Anterior cingulate cortex (tissue), 58 donors: ENCODE measurements at regions not wholly inside any gene's neighbourhood (a gene's known extent, or its start where the extent isn't known, plus 50 kb on each side); places are given as distances from the start of the nearest gene placed in this dataset.
A peak's percentile ranks its signal among the peaks of the same experiment; 100 is the strongest.

Experiments used
- DNase-seq, 58 donors: peaks; one replicate each; lab custom pipeline; 2025; lab: John Stamatoyannopoulos, UW

DNA sequence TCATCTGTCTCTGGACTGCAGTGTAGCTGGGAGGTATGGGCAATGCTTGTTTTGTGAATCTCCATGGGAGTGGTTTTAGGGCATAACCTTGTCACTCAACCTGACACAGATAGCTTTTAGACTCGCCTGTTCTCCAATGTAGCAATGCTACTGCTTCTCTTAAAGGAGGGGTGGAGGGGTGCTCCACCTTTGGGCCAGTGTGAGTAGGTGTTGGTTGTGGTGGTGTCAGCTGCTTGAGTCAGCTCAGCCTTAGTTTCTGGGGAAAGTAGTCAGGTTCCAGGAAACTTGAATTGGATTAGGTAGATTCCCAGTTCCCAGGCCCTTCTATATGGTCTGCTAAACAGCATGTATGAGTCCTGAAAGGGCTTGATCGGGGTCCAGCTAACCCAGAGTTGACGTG is 91.1 kb upstream of the PLPPR1 start:
- DNase-seq: no peak

DNA sequence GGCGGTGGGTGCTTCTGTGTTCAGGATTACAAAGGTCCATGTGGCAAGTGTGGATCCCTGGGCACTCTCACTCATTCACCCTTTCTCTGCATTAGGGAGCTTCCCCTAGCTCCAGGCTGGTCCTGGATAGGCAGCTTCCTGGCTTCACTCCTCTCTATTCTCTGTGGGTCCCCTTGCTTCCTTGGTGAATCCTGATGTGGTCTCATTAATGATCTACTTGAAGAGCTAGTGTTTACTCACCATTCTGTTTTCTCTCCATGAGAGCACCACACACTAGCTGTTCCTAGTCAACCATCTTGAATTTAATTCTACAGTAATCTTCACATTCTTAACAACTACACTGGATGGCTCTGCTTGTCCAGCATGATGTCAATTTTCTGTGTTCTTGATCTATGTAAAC is 90.0 kb upstream of the PLPPR1 start:
- no peak for DNase-seq

- DNase-seq: no peak
Observed at GRCh38 chr9:100939636-100940035, 88.9 kb upstream of the PLPPR1 start.

- DNase-seq: peak in 2 of 58 donors; percentile 3 to 8
Observed at GRCh38 chr9:100959226-100959625, 69.3 kb upstream of the PLPPR1 start.
